ENCODE measurements at regions not wholly inside any gene's neighbourhood (a gene's known extent, or its start where the extent isn't known, plus 50 kb on each side); places are given as distances from the start of the nearest gene placed in this dataset.
"Not testable (repeated sequence)": the region's sequence is repeated elsewhere in the genome, so short reads cannot be mapped to it uniquely, and the experiment has no call there.

GRCh38 chr3:20458994-20459716 lies 273.1 kb upstream of the SGO1 start:
- H3K4me3 ChIP-seq (ENCODE audit: low read length), result no peak overlapping the region
- DNase-seq (ENCODE audit: low read depth), result peak; percentile 1
- no peak for TF ChIP-seq CTCF (conservative IDR thresholded peaks at IDR 0.05; ENCODE audit: low read length)

GRCh38 chr3:20456511-20456910 lies 270.5 kb upstream of the SGO1 start:
- DNase-seq (ENCODE audit: low read depth), result no peak
- no peak for TF ChIP-seq CTCF (conservative IDR thresholded peaks at IDR 0.05; ENCODE audit: low read length)
- no peak overlapping the region for H3K4me3 ChIP-seq (ENCODE audit: low read length)

GRCh38 chr3:20451170-20451569 lies 265.2 kb upstream of the SGO1 start:
- H3K4me3 ChIP-seq (ENCODE audit: low read length), result no peak overlapping the region
- DNase-seq (ENCODE audit: low read depth), result no peak
- no peak for TF ChIP-seq CTCF (conservative IDR thresholded peaks at IDR 0.05; ENCODE audit: low read length)

GRCh38 chr3:20450611-20451010 lies 264.6 kb upstream of the SGO1 start:
- H3K4me3 ChIP-seq (ENCODE audit: low read length), result no peak overlapping the region
- no peak for DNase-seq (ENCODE audit: low read depth)
- TF ChIP-seq CTCF (conservative IDR thresholded peaks at IDR 0.05; ENCODE audit: low read length), result no peak

- TF ChIP-seq CTCF (conservative IDR thresholded peaks at IDR 0.05; ENCODE audit: low read length), result no peak
- DNase-seq (ENCODE audit: low read depth), result no peak
Measured at GRCh38 chr3:20442846-20443245, 256.8 kb upstream of the SGO1 start.

GRCh38 chr3:20427268-20427667 lies 241.3 kb upstream of the SGO1 start:
- not testable (repeated sequence) for H3K4me3 ChIP-seq (ENCODE audit: low read length); DNase-seq (ENCODE audit: low read depth)

More at GRCh38 chr3:20442846-20443245, 256.8 kb upstream of the SGO1 start:
- H3K4me3 ChIP-seq (ENCODE audit: low read length), result no peak overlapping the region

GRCh38 chr3:20425138-20425537 lies 239.1 kb upstream of the SGO1 start:
- no peak for DNase-seq (ENCODE audit: low read depth)
- H3K4me3 ChIP-seq (ENCODE audit: low read length), result no peak overlapping the region
- TF ChIP-seq CTCF (conservative IDR thresholded peaks at IDR 0.05; ENCODE audit: low read length), result no peak

Data from AG10803 (cell line).